A673 (cell line): ENCODE measurements at regions not wholly inside any gene's neighbourhood (a gene's known extent, or its start where the extent isn't known, plus 50 kb on each side); places are given as distances from the start of the nearest gene placed in this dataset.

Experiments used
- BruUV-seq: library from RNA; stranded (reverse); fragments of 400-500 nt; replicated peaks from 2 replicates; lab custom pipeline; 2021; lab: Mats Ljungman, UMichigan
- CTCF ChIA-PET: fragments of 300-600 bp; sonication (Branson Sonifier 250); formaldehyde crosslinking; loops from one replicate; lab custom pipeline; 2022; ENCODE audit warnings: antibody characterized with exemption; lab: Charles Lee
- POLR2A ChIA-PET: fragments of 300-600 bp; sonication (Branson Sonifier 250); formaldehyde crosslinking; loops from one replicate; lab custom pipeline; 2022; ENCODE audit warnings: antibody characterized with exemption; ENCODE audit not compliant: low non-redundant PET; lab: Charles Lee
- DNase-seq: peaks from one replicate; pipeline ENCODE4 v3.0.0-alpha.2; 2015; ENCODE audit warnings: low spot score
- H3K27ac ChIP-seq: fragments of 200-600 bp; sonication (generic); 2 replicates; pipeline ENCODE4 v1.5.1; 2016; ENCODE audit warnings: mixed run types, low read depth, mild to moderate bottlenecking, mixed read lengths, antibody characterized with exemption, low read length; ENCODE audit not compliant: poor library complexity, severe bottlenecking
- H3K27me3 ChIP-seq: fragments of 200-600 bp; sonication (generic); replicated peaks from 2 replicates; pipeline ENCODE4 v1.6.1; 2017; ENCODE audit warnings: mixed run types, low read depth, mild to moderate bottlenecking, mixed read lengths, antibody characterized with exemption, low read length; ENCODE audit not compliant: insufficient read depth, poor library complexity
- H3K36me3 ChIP-seq: fragments of 200-600 bp; sonication (generic); 2 replicates; pipeline ENCODE4 v1.6.1; 2016; ENCODE audit warnings: mixed run types, mild to moderate bottlenecking, mixed read lengths, antibody characterized with exemption, low read length; ENCODE audit not compliant: insufficient read depth, poor library complexity, severe bottlenecking
- H3K4me1 ChIP-seq: fragments of 200-600 bp; sonication (generic); 2 replicates; pipeline ENCODE4 v1.6.1; 2017; ENCODE audit warnings: mixed run types, mild to moderate bottlenecking, mixed read lengths, antibody characterized with exemption, low read length; ENCODE audit not compliant: insufficient read depth, poor library complexity, severe bottlenecking
- H3K4me3 ChIP-seq: fragments of 200-600 bp; sonication (generic); 2 replicates; pipeline ENCODE4 v1.5.1; 2016; ENCODE audit warnings: low read depth, mixed run types, mild to moderate bottlenecking, mixed read lengths, low read length; ENCODE audit not compliant: poor library complexity, severe bottlenecking
- H3K9me3 ChIP-seq: fragments of 200-600 bp; sonication (generic); 2 replicates; pipeline ENCODE4 v1.6.1; 2016; ENCODE audit warnings: mixed run types, low read depth, mild to moderate bottlenecking, mixed read lengths, antibody characterized with exemption, low read length; ENCODE audit not compliant: poor library complexity, severe bottlenecking
- EZH2 ChIP-seq: fragments of 200-600 bp; sonication (generic); IDR thresholded peaks from 2 replicates; pipeline ENCODE4 v1.6.1; 2017; ENCODE audit warnings: borderline replicate concordance, low read depth, mild to moderate bottlenecking, mixed read lengths, antibody characterized with exemption, low read length; ENCODE audit not compliant: poor library complexity, severe bottlenecking
- intact Hi-C: fragments of 100-400 bp; cut with micrococcal nuclease; formaldehyde crosslinking; loops from one replicate; pipeline ENCODE4 v1.10.0; 2022; ENCODE audit not compliant: unreplicated experiment

- no TSS peak for BruUV-seq
- H3K4me1 ChIP-seq = no peaks in the 10 kb centered on the region
- H3K4me3 ChIP-seq = no peak overlapping the region
- TF ChIP-seq EZH2 = no peak
- ChIA-PET CTCF (no interaction called here), POLR2A (no interaction called here)
- DNase-seq = no peak
- H3K27me3 ChIP-seq = peaks cover 18% of the 10 kb centered on the region
- no peaks in the 10 kb centered on the region for H3K9me3 ChIP-seq
- H3K36me3 ChIP-seq = no peaks in the 10 kb centered on the region
- no peak overlapping the region for H3K27ac ChIP-seq
- intact Hi-C loops = no loop called here
Observed at GRCh38 chr5:174668349-174668748, 56.0 kb upstream of the MSX2 start.
